ENCODE measurements at regions not wholly inside any gene's neighbourhood (a gene's known extent, or its start where the extent isn't known, plus 50 kb on each side); places are given as distances from the start of the nearest gene placed in this dataset.

GRCh38 chr18:42459873-42460272 lies 504.8 kb downstream of the PIK3C3 start:
- Mint-ChIP-seq H3K27me3 (ENCODE audit: low read depth) (no peaks in the 10 kb centered on the region), H3K36me3 (ENCODE audit: insufficient read depth in 1 of 3, low read depth in 3 of 3) (no peaks in the 10 kb centered on the region; a peak in 1 of 7 replicates), H3K4me3 (no peak overlapping the region), H3K9me3 (no peaks in the 10 kb centered on the region), H3K4me1 (peaks cover 0 to 4% of the 10 kb centered on the region in 2 experiments; a peak in 2 of 4 replicates), H3K27ac (no peak overlapping the region)
- Histone ChIP-seq H3K14ac (ENCODE audit: insufficient read depth, low read length) (no peak overlapping the region), H3T11ph (ENCODE audit: low read length) (no peak overlapping the region), H4K20me1 (ENCODE audit: control insufficient read depth, insufficient read depth, insufficient read length) (no peaks in the 10 kb centered on the region), H2AFZ (ENCODE audit: low read length) (no peak overlapping the region), H4K8ac (replicated peaks; ENCODE audit: insufficient read length, low read depth, low read length) (no peak overlapping the region), H3K27me3 (ENCODE audit: insufficient read depth, low read length) (no peaks in the 10 kb centered on the region; the same call in 1 of the 2 replicates), H3K79me1 (ENCODE audit: insufficient read depth, low read depth, low read length, poor library complexity, severe bottlenecking) (no peaks in the 10 kb centered on the region), H2BK20ac (ENCODE audit: low read depth, low read length, poor library complexity, severe bottlenecking) (no peak overlapping the region), H3K18ac (ENCODE audit: insufficient read length, low read depth, low read length) (no peak overlapping the region), H3K23me2 (ENCODE audit: insufficient read length, low read depth, low read length, poor library complexity, severe bottlenecking) (no peaks in the 10 kb centered on the region), H2BK12ac (ENCODE audit: insufficient read length, low read depth, low read length) (no peak overlapping the region), H2BK5ac (ENCODE audit: insufficient read length, low read length) (no peak overlapping the region), H3K4me2 (ENCODE audit: insufficient read depth, insufficient read length, low read length) (no peak overlapping the region), H4K5ac (ENCODE audit: insufficient read length, low read depth, low read length) (no peak overlapping the region), H3K9ac (ENCODE audit: extremely low read depth, insufficient read length, low read length) (no peak overlapping the region), H2BK120ac (ENCODE audit: low read depth, low read length, poor library complexity, severe bottlenecking) (no peak overlapping the region), H2BK15ac (ENCODE audit: low read depth, low read length) (no peak overlapping the region), H3K56ac (ENCODE audit: insufficient read length, low read depth, low read length) (no peak overlapping the region), H3K4me1 (ENCODE audit: insufficient read depth, low read length) (no peaks in the 10 kb centered on the region; the same call in 1 of the 2 replicates), H3K9me3 (ENCODE audit: control insufficient read depth, low read depth, low read length) (no peaks in the 10 kb centered on the region), H2AK5ac (ENCODE audit: insufficient read length, low read length) (no peak overlapping the region), H3K79me2 (ENCODE audit: insufficient read depth, low read length) (no peaks in the 10 kb centered on the region), H3K27ac (ENCODE audit: insufficient read length, low read depth, low read length) (no peak overlapping the region), H3K23ac (ENCODE audit: insufficient read length, low read depth, low read length) (no peak overlapping the region), H3K4ac (ENCODE audit: low read depth, low read length) (no peak overlapping the region), H4K91ac (ENCODE audit: insufficient read length, low read depth, low read length) (no peak overlapping the region)
- TF ChIP-seq CTCF (conservative IDR thresholded peaks at IDR 0.05) = no peak
- no peak for DNase-seq
- WGBS (ENCODE audit: extremely low coverage, insufficient read length, low lambda C conversion rate) = no CpG with 5 or more reads among the region's 2 CpGs
